ENCODE measurements at regions not wholly inside any gene's neighbourhood (a gene's known extent, or its start where the extent isn't known, plus 50 kb on each side); places are given as distances from the start of the nearest gene placed in this dataset.
"Not testable (repeated sequence)": the region's sequence is repeated elsewhere in the genome, so short reads cannot be mapped to it uniquely, and the experiment has no call there.

- not testable (repeated sequence) for DNase-seq (ENCODE audit: low spot score)
Observed at GRCh38 chr15:20624085-20624484, 82.5 kb upstream of the GOLGA6L6 start.

DNA sequence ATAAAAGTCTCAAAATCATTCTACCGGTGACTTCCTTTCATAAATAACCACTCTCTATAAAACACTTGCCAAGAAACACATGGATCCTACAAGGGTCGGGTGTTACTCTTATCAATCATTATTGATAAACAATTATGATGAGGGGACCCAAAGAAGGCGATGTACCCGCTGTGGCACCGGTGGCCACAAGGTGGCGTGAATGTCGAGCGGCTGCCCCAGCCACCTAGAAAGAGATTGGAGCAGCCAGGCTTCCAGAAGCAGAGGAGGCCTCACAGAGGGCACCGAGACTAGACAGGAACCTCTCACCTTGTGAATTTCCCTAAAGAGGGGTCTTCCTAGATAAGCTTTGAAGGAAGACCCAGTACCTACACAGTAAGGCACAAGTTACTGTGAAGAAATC is 80.5 kb upstream of the GOLGA6L6 start:
- not testable (repeated sequence) for DNase-seq (ENCODE audit: low spot score)

- not testable (repeated sequence) for DNase-seq (ENCODE audit: low spot score)
Observed at GRCh38 chr15:20614549-20614948, 72.9 kb upstream of the GOLGA6L6 start.

DNA sequence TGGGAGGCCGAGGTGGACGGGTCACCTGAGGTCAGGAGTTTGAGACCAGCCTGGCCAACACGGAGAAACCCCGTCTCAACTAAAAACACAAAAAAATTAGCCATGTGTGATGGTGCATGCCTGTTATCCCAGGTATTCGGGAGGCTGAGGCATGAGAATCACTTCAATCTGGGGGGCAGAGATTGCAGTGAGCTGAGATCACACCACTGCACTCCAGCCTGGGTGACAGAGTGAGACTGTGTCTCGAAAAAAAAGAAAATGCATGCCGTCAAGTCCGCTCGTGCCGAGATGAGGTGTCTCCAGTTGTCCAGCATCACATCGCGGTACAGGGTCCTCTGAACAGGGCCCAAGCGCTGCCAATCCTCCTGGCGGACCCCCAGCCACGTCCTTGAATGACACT is 71.2 kb upstream of the GOLGA6L6 start:
- DNase-seq (ENCODE audit: low spot score), result not testable (repeated sequence)

DNA sequence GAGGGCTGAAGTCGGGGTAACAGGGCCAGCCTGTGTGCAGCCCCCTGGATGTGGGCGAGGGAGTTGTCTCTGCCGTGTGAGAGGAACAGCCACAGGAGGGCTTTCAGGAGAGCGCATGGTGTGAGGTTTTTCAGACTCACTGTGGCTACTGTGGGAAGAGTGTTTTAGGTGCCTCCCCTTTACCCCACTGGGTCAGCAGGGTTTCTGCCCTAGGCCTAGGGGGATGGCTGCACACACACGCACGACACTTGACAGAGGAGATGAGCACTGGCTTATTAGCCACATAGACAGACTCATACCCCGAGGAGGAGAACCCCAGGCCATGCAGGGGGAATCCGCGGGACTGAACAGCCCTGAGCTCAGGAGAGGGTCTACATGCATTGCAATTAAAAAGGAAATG is 70.8 kb upstream of the GOLGA6L6 start:
- not testable (repeated sequence) for DNase-seq (ENCODE audit: low spot score)

DNA sequence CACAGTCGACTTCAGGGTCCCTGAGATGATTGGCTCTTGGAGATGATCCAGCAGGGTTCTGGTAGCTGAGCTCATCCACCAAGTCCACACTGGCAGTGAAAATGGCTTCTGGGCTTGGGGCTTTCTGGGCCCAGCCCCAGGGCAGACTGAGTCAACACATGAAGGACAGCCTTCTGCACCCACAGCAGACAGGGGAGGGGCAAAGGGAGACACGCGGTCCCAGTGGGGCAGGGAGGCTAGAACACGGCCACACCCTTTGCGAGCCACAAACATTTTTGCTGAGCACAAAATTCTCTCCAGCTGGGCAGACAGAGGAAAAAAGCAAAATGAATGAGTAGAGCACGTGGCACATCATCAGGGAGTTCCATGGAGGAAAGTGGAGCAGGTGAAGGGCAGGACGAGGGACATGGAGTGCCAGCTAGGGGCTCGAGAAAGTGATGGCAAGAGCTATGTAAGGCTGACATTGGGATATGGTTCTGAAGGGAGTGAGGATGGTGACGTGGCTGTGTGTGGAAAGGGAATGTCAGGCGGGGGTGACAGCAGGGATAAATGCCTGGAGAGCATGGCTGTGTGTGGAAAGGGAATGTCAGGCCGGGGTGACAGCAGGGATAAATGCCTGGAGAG is 70.2 kb upstream of the GOLGA6L6 start:
- not testable (repeated sequence) for DNase-seq (ENCODE audit: low spot score)

DNA sequence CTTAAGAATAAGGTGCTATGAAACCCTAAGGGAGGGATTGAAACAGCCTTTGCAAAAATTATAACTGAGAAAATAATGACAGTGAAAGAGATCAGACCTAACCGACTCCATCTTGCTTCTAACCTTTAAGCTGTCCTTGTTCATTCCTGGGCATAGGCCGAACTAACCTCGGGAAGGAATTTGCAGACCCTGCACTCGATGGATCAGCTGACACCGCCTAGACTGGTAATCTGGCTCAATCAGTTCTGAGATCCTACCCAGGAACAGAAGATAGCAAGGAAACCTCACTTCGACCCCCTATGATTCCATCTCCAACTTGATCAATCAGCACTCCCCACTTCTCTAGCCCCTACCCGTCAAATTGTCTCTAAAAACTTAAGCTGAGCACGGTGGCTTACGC is 66.6 kb upstream of the GOLGA6L6 start:
- DNase-seq (ENCODE audit: low spot score), result not testable (repeated sequence)

GRCh38 chr15:20597245-20597644 is 55.6 kb upstream of the GOLGA6L6 start:
- not testable (repeated sequence) for DNase-seq (ENCODE audit: low spot score)

DNA sequence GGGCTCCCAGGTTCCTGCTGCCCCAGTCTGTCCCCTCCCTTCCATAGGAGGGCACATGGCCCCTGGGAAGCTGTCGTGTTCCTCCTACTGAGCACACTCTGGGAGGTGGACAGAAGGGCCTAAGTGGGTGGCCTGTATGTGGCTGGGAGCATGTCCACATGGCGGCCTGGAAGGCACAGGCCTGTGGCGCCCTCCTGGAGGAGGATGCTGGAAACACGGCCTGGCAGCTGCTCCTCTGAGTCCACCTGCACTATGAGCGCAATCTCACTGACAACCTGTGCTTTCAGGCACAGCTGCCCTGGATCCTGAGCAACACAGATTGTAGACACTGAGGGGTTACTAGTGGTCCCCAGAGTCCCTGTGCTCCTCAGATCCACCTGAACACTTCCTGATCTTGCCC is 52.6 kb upstream of the GOLGA6L6 start:
- not testable (repeated sequence) for DNase-seq (ENCODE audit: low spot score)

GRCh38 chr15:20591936-20592335 is 50.3 kb upstream of the GOLGA6L6 start:
- not testable (repeated sequence) for DNase-seq (ENCODE audit: low spot score)
